ENCODE measurements at regions not wholly inside any gene's neighbourhood (a gene's known extent, or its start where the extent isn't known, plus 50 kb on each side); places are given as distances from the start of the nearest gene placed in this dataset.

DNA sequence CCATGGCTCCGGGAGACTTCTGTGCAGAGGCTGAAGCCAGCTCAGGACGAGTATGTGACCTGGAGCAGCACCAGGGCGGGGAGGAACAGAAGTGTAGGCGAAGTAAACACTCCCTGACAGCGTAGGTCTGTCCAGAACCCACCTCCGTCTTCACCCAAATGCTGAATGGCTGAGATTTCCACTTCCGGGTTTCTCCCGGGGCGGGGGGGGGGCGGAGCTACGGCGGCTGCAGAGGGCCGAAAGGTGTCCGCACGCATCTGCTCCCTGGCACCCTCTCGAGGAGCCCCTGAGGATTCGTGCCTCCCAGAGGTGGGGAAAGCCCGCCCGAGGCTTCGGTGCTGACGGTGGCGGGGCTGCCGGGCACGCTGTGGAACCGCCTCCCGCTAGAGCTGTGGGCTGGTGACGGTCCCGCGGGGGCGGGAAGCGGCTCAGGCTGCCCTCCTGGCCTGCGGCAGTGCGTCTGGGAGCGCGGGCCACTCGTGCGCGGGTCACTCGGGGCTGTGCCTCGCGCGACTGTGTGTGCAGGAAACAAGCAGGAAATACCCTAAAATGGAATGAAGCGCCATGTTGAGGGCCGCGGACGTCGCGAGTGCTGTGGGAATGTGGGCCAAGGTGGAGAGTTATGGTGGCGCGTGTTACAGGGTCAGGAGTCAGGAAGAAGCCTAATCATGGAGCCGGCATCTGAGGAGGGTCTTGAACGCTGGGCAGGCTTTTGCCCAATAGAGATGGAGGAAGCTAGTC is 1425.4 kb downstream of the FOXD4L5 start (continued):
- TF ChIP-seq, protein P1, sequence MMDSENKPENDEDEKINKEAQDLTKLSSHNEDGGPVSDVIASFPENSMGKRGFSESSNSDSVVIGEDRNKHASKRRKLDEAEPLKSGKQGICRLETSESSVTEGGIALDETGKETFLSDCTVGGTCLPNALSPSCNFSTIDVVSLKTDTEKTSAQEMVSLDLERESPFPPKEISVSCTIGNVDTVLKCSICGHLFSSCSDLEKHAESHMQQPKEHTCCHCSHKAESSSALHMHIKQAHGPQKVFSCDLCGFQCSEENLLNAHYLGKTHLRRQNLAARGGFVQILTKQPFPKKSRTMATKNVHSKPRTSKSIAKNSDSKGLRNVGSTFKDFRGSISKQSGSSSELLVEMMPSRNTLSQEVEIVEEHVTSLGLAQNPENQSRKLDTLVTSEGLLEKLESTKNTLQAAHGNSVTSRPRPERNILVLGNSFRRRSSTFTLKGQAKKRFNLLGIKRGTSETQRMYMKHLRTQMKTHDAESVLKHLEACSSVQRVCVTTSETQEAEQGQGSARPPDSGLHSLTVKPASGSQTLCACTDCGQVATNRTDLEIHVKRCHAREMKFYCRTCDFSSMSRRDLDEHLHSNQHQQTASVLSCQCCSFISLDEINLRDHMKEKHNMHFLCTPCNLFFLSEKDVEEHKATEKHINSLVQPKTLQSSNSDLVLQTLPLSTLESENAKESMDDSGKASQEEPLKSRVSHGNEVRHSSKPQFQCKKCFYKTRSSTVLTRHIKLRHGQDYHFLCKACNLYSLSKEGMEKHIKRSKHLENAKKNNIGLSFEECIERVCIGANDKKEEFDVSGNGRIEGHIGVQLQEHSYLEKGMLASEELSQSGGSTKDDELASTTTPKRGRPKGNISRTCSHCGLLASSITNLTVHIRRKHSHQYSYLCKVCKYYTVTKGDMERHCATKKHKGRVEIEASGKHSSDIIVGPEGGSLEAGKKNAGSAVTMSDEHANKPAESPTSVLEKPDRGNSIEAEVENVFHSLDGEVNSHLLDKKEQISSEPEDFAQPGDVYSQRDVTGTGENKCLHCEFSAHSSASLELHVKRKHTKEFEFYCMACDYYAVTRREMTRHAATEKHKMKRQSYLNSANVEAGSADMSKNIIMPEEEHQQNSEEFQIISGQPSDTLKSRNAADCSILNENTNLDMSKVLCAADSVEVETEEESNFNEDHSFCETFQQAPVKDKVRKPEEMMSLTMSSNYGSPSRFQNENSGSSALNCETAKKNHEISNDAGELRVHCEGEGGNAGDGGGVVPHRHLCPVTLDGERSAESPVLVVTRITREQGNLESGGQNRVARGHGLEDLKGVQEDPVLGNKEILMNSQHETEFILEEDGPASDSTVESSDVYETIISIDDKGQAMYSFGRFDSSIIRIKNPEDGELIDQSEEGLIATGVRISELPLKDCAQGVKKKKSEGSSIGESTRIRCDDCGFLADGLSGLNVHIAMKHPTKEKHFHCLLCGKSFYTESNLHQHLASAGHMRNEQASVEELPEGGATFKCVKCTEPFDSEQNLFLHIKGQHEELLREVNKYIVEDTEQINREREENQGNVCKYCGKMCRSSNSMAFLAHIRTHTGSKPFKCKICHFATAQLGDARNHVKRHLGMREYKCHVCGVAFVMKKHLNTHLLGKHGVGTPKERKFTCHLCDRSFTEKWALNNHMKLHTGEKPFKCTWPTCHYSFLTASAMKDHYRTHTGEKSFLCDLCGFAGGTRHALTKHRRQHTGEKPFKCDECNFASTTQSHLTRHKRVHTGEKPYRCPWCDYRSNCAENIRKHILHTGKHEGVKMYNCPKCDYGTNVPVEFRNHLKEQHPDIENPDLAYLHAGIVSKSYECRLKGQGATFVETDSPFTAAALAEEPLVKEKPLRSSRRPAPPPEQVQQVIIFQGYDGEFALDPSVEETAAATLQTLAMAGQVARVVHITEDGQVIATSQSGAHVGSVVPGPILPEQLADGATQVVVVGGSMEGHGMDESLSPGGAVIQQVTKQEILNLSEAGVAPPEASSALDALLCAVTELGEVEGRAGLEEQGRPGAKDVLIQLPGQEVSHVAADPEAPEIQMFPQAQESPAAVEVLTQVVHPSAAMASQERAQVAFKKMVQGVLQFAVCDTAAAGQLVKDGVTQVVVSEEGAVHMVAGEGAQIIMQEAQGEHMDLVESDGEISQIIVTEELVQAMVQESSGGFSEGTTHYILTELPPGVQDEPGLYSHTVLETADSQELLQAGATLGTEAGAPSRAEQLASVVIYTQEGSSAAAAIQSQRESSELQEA (IDR thresholded peaks at IDR 0.05; ENCODE audit: low read depth): peak; percentile 89
- peak; percentile 19; the same call in 1 of the 2 replicates for TF ChIP-seq HCFC1 (IDR thresholded peaks at IDR 0.05; ENCODE audit: low read depth, low read length)
- TF ChIP-seq, protein P2, sequence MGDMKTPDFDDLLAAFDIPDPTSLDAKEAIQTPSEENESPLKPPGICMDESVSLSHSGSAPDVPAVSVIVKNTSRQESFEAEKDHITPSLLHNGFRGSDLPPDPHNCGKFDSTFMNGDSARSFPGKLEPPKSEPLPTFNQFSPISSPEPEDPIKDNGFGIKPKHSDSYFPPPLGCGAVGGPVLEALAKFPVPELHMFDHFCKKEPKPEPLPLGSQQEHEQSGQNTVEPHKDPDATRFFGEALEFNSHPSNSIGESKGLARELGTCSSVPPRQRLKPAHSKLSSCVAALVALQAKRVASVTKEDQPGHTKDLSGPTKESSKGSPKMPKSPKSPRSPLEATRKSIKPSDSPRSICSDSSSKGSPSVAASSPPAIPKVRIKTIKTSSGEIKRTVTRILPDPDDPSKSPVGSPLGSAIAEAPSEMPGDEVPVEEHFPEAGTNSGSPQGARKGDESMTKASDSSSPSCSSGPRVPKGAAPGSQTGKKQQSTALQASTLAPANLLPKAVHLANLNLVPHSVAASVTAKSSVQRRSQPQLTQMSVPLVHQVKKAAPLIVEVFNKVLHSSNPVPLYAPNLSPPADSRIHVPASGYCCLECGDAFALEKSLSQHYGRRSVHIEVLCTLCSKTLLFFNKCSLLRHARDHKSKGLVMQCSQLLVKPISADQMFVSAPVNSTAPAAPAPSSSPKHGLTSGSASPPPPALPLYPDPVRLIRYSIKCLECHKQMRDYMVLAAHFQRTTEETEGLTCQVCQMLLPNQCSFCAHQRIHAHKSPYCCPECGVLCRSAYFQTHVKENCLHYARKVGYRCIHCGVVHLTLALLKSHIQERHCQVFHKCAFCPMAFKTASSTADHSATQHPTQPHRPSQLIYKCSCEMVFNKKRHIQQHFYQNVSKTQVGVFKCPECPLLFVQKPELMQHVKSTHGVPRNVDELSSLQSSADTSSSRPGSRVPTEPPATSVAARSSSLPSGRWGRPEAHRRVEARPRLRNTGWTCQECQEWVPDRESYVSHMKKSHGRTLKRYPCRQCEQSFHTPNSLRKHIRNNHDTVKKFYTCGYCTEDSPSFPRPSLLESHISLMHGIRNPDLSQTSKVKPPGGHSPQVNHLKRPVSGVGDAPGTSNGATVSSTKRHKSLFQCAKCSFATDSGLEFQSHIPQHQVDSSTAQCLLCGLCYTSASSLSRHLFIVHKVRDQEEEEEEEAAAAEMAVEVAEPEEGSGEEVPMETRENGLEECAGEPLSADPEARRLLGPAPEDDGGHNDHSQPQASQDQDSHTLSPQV (IDR thresholded peaks at IDR 0.05): no peak
- no peak for TF ChIP-seq SREBF1 (IDR thresholded peaks at IDR 0.05; ENCODE audit: borderline replicate concordance, low read depth, low read length)
- no peak for TF ChIP-seq ATF1 (CRISPR knock-in tag; IDR thresholded peaks at IDR 0.05)
- 0 out of 2 replicates have a peak, but pooled peaks have one; percentile 18 for TF ChIP-seq ATF1 (tag; IDR thresholded peaks at IDR 0.05)
- TF ChIP-seq, protein P3, sequence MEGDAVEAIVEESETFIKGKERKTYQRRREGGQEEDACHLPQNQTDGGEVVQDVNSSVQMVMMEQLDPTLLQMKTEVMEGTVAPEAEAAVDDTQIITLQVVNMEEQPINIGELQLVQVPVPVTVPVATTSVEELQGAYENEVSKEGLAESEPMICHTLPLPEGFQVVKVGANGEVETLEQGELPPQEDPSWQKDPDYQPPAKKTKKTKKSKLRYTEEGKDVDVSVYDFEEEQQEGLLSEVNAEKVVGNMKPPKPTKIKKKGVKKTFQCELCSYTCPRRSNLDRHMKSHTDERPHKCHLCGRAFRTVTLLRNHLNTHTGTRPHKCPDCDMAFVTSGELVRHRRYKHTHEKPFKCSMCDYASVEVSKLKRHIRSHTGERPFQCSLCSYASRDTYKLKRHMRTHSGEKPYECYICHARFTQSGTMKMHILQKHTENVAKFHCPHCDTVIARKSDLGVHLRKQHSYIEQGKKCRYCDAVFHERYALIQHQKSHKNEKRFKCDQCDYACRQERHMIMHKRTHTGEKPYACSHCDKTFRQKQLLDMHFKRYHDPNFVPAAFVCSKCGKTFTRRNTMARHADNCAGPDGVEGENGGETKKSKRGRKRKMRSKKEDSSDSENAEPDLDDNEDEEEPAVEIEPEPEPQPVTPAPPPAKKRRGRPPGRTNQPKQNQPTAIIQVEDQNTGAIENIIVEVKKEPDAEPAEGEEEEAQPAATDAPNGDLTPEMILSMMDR (IDR thresholded peaks at IDR 0.05 in 2 of 3, conservative IDR thresholded peaks at IDR 0.05 in 1 of 3; ENCODE audit: insufficient read depth in 2 of 3, low read depth in 1 of 3, low read length in 3 of 3): peak in 2 of 3 experiments; percentile 13 to 26; a peak in 3 of 6 replicates
- TF ChIP-seq, protein P4, sequence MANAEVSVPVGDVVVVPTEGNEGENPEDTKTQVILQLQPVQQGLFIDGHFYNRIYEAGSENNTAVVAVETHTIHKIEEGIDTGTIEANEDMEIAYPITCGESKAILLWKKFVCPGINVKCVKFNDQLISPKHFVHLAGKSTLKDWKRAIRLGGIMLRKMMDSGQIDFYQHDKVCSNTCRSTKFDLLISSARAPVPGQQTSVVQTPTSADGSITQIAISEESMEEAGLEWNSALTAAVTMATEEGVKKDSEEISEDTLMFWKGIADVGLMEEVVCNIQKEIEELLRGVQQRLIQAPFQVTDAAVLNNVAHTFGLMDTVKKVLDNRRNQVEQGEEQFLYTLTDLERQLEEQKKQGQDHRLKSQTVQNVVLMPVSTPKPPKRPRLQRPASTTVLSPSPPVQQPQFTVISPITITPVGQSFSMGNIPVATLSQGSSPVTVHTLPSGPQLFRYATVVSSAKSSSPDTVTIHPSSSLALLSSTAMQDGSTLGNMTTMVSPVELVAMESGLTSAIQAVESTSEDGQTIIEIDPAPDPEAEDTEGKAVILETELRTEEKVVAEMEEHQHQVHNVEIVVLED (CRISPR knock-in tag; IDR thresholded peaks at IDR 0.05): no peak
